ENCODE measurements at regions not wholly inside any gene's neighbourhood (a gene's known extent, or its start where the extent isn't known, plus 50 kb on each side); places are given as distances from the start of the nearest gene placed in this dataset.
A peak's percentile ranks its signal among the peaks of the same experiment; 100 is the strongest.

GRCh38 chr6:128666405-128666804 lies 146.0 kb upstream of the PTPRK start:
- ATAC-seq: no peak

- no peak for ATAC-seq
Observed at GRCh38 chr6:128663238-128663637, 142.8 kb upstream of the PTPRK start.

- ATAC-seq: peak; percentile 26
Observed at GRCh38 chr6:128659878-128660622, 139.7 kb upstream of the PTPRK start.

- no peak for ATAC-seq
Observed at GRCh38 chr6:128659276-128659675, 138.9 kb upstream of the PTPRK start.

GRCh38 chr6:128657181-128657580 lies 136.8 kb upstream of the PTPRK start:
- no peak for ATAC-seq

- peak; percentile 72 for ATAC-seq
Observed at GRCh38 chr6:128655978-128656498, 135.6 kb upstream of the PTPRK start.

GRCh38 chr6:128648022-128648598 lies 127.7 kb upstream of the PTPRK start:
- ATAC-seq: no peak

GRCh38 chr6:128642132-128642531 lies 121.7 kb upstream of the PTPRK start:
- no peak for ATAC-seq

- ATAC-seq: no peak
Observed at GRCh38 chr6:128641703-128642102, 121.3 kb upstream of the PTPRK start.

GRCh38 chr6:128638817-128639216 lies 118.4 kb upstream of the PTPRK start:
- ATAC-seq: no peak

GRCh38 chr6:128635219-128635618 lies 114.8 kb upstream of the PTPRK start:
- ATAC-seq: no peak

- no peak for ATAC-seq
Observed at GRCh38 chr6:128632131-128632530, 111.7 kb upstream of the PTPRK start.

- no peak for ATAC-seq
Observed at GRCh38 chr6:128631031-128631430, 110.6 kb upstream of the PTPRK start.

- ATAC-seq: no peak
Observed at GRCh38 chr6:128630213-128630612, 109.8 kb upstream of the PTPRK start.

- no peak for ATAC-seq
Observed at GRCh38 chr6:128617285-128617684, 96.9 kb upstream of the PTPRK start.

GRCh38 chr6:128616342-128616741 lies 95.9 kb upstream of the PTPRK start:
- no peak for ATAC-seq

GRCh38 chr6:128606611-128607010 lies 86.2 kb upstream of the PTPRK start:
- ATAC-seq: no peak

GRCh38 chr6:128605961-128606360 lies 85.6 kb upstream of the PTPRK start:
- peak; percentile 92 for ATAC-seq

GRCh38 chr6:128601060-128601459 lies 80.7 kb upstream of the PTPRK start:
- no peak for ATAC-seq

GRCh38 chr6:128600397-128600951 lies 80.1 kb upstream of the PTPRK start:
- no peak for ATAC-seq

GRCh38 chr6:128599036-128599435 lies 78.6 kb upstream of the PTPRK start:
- ATAC-seq: no peak

GRCh38 chr6:128598571-128598970 lies 78.2 kb upstream of the PTPRK start:
- ATAC-seq: peak; percentile 86

- peak; percentile 88 for ATAC-seq
Observed at GRCh38 chr6:128597956-128598355, 77.6 kb upstream of the PTPRK start.

- ATAC-seq: no peak
Observed at GRCh38 chr6:128597004-128597403, 76.6 kb upstream of the PTPRK start.

Data from esophagus mucosa (tissue), 1 donor.